ENCODE measurements at regions not wholly inside any gene's neighbourhood (a gene's known extent, or its start where the extent isn't known, plus 50 kb on each side); places are given as distances from the start of the nearest gene placed in this dataset.

DNA sequence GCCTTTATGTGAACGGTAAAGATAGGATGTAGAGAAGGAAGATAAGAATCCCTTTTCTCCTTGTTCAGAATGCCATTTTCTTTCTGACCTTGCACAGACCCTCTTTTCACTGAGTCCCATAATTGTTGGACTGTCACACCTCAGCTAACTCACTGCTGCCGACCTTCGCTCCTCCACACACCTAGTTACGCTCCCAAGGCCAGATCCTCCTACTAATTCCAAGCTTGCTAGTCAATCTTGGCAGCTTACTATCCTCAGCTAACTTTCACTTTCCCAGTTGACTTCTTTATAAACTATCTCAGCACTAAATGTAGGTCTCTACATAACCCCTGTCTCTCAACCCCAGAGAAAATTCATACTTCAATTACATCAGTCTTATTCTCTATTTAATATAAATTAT, 471.8 kb upstream of the PRMT6 start:
- DNase-seq (ENCODE audit: low read depth in 4 of 4, low spot score in 3 of 4), result no peak

- DNase-seq (ENCODE audit: low read depth in 4 of 4, low spot score in 3 of 4), result no peak
Observed at GRCh38 chr1:106600626-106601025, 455.8 kb upstream of the PRMT6 start.

DNA sequence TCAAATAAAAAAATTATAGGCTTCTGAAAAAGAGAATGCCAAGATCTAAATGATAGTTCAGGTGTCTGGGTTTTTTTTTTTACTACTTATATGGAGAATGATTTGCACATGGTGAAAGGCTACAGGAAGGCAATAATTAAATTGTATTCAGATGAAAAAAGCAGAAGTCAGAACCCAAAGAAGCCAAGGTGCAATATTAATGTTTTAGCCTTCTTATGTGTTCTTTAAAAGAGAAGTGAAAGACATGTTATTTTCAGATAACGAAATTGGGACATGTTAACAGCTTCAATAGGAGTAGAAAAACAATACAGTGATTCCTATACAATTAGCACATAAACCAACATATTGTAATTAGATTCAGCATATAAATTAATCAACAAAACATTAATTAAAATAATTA, 452.9 kb upstream of the PRMT6 start:
- no peak for DNase-seq (ENCODE audit: low read depth in 4 of 4, low spot score in 3 of 4)

- no peak for DNase-seq (ENCODE audit: low read depth in 4 of 4, low spot score in 3 of 4)
Observed at GRCh38 chr1:106608841-106609240, 447.6 kb upstream of the PRMT6 start.

GRCh38 chr1:106613068-106613467, 443.4 kb upstream of the PRMT6 start:
- no peak for DNase-seq (ENCODE audit: low read depth in 4 of 4, low spot score in 3 of 4)

DNA sequence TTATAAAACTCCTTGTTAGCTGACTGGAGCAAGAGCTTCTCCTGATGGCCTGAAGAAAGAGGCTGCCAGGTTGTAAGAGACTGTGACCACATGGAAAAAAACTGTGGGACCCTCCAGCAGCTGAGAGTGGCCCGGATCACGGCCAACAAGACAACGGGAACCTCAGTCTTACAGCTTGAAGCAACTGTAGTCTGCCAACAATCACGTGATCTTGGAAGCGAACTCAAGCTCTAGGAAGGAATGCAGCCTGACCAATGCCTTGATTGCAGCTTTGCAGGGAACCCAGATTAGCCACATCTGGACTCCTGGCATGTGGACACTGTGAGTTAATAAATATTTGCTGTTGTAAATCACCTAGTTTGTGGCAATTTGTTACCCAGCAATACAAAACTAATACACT, 442.6 kb upstream of the PRMT6 start:
- DNase-seq (ENCODE audit: low read depth in 4 of 4, low spot score in 3 of 4), result no peak

DNA sequence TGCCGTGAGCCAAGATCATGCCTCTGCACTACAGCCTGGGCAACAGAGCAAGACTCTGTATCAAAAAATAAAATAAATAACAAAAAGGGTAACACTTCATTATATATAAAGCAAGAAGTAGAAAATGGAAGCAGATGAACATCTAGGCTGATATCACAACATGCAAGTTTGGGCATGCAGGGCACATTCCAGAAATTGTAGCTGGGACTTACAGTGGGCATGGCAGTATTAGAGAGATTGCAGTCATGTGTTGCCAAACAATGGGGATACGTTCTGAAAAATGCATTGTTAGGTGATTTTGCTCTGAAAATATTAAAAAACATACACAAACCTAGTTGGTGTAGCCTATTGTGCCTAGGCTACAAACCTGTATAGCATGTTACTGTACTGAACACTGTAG, 441.0 kb upstream of the PRMT6 start:
- DNase-seq (ENCODE audit: low read depth in 4 of 4, low spot score in 3 of 4), result no peak

- DNase-seq (ENCODE audit: low read depth in 4 of 4, low spot score in 3 of 4), result no peak
Observed at GRCh38 chr1:106619080-106619826, 437.2 kb upstream of the PRMT6 start.

DNA sequence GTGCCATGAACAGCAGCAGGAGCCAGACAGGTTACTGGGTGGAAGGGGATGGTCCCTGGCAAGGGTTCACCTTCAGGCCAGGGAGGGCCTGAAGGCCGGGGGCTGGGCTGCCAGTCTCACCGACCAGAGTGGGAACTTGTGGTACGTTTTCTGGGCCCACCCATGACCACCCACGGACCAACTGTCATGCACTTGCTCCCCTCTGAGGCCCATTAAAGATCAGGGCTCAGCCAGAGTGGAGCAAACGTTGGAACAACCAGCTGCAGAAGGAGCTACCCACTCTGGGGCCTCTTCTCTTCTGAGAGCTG, 436.7 kb upstream of the PRMT6 start:
- no peak for DNase-seq (ENCODE audit: low read depth in 4 of 4, low spot score in 3 of 4)

DNA sequence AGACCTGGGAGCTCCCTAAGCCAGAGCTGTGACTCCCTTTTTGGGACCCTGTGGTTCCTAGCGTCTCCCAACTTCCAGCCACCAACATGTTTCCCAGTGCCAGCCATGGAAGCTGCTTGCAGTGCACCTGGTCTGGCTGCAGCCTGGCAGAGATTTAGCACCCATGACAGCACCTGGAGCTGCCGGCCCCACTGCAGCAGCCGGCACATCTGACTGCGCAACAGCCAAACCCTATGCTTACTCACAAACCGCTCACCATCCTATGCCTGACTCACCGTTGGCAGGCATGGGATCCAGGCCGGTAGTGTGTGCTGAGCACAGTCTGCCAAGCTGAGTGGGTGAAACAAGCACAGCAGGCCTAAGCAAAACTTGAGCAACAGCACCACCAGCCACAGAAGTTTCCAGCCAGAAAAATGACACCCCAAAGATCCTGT, 435.9 kb upstream of the PRMT6 start:
- no peak for DNase-seq (ENCODE audit: low read depth in 4 of 4, low spot score in 3 of 4)

DNA sequence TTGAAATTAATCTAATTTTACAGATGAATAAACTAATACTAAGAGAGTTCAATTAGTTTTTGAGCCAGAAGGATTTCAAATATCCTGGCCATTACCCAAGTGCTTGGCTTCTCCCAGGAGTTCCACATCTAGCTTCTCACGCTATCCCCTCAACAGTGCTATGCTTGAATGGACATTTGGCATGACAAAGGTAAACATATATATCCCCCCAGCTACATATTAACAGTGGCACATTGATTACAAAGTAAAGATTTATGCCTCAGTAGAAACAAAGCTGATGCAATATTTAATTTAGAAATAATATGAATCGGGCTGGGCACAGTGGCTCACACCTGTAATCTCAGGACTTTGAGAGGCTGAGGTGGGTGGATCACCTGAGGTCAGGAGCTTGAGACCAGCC, 434.6 kb upstream of the PRMT6 start:
- DNase-seq (ENCODE audit: low read depth in 4 of 4, low spot score in 3 of 4), result peak in 2 of 4 donors; percentile 1

GRCh38 chr1:106637566-106637965, 418.9 kb upstream of the PRMT6 start:
- DNase-seq (ENCODE audit: low read depth in 4 of 4, low spot score in 3 of 4), result no peak

GRCh38 chr1:106646261-106646784, 410.2 kb upstream of the PRMT6 start:
- DNase-seq (ENCODE audit: low read depth in 4 of 4, low spot score in 3 of 4), result no peak

GRCh38 chr1:106646816-106647215, 409.7 kb upstream of the PRMT6 start:
- DNase-seq (ENCODE audit: low read depth in 4 of 4, low spot score in 3 of 4), result no peak

DNA sequence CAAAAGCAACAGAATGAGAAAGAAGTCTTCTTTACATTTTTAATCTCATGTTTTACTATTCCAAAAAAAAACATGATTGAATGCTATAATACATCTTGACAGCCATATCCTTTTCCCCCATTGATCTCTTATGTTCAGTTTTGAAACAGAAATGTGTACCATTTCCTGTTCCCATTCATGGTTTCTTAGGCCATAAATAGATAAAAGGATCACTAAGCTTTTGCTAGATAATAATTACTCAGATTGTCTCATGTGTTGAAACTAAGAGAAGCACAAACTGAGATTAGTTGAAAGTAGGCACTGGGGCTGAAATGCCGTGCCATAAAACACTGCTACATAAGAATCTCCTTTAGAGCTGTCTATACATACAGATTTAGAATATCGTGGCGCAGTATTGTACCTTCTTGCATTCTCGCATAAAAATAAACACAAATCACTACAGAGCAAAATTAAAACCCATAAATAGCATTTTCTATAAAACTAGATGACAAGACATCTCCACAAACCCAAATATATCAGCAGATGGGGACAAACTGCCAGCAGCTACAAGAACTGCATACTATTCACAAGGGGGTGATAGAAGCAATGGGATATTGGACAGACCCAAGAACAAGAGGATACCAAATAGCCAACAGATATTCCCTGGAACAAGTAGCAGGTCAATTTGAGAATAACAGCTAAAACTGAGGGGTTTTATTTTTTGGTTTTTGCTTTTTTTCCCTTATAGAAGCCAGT, 405.3 kb upstream of the PRMT6 start:
- no peak for DNase-seq (ENCODE audit: low read depth in 4 of 4, low spot score in 3 of 4)

- DNase-seq (ENCODE audit: low read depth in 4 of 4, low spot score in 3 of 4), result no peak
Observed at GRCh38 chr1:106659490-106660244, 396.8 kb upstream of the PRMT6 start.

DNA sequence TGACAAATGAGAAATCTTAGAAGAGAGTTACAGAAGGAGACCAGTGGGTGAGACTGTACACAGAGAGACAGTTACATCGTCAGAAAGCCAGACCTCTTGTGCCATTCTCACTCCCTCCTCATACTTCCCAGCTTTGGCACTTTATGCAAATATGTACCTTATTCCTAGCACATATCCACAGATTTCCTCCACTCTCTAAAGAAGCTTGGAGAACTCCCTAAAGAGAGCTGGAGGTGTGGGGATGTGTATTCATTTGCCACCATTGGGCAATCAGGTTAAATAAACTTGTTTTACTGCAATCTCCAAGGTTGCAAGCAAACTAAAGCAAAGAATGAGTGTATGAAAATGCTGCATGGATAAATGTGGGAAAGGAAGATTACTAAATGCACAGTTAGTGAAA, 380.9 kb upstream of the PRMT6 start:
- DNase-seq (ENCODE audit: low read depth in 4 of 4, low spot score in 3 of 4), result no peak

- no peak for DNase-seq (ENCODE audit: low read depth in 4 of 4, low spot score in 3 of 4)
Observed at GRCh38 chr1:106676021-106676420, 380.5 kb upstream of the PRMT6 start.

DNA sequence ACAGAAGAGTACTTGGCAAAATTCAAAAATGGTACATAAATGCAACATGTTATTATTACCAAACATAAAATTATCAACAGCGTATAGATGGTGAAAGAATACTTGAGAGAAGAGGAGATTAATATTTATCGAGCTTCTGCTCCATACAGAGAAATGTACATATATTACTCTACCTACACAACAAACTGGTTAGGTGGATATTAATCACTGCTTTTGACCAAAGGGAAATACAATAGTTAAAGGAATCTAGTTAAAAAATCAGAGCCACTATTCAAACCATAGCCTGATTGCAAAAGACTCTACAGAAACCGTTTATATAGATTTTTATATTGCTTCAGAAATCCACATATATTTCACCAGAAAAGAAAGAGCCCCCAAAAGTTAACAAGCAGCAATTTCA, 379.3 kb upstream of the PRMT6 start:
- DNase-seq (ENCODE audit: low read depth in 4 of 4, low spot score in 3 of 4), result no peak

GRCh38 chr1:106677721-106678120, 378.8 kb upstream of the PRMT6 start:
- DNase-seq (ENCODE audit: low read depth in 4 of 4, low spot score in 3 of 4), result no peak

- no peak for DNase-seq (ENCODE audit: low read depth in 4 of 4, low spot score in 3 of 4)
Observed at GRCh38 chr1:106678279-106679050, 378.0 kb upstream of the PRMT6 start.

Measured in left renal pelvis (tissue), 4 donors.